SK-N-SH (cell line): ENCODE measurements at regions not wholly inside any gene's neighbourhood (a gene's known extent, or its start where the extent isn't known, plus 50 kb on each side); places are given as distances from the start of the nearest gene placed in this dataset.

Experiments used
- CTCF ChIA-PET: fragments of 300-600, 350-600 bp; formaldehyde crosslinking; extraction: SDS; loops from one replicate; lab custom pipeline; 2021; lab: Yijun Ruan, JAX
- POLR2A ChIA-PET: fragments of 350-600 bp; sonication (Branson Sonifier 250); formaldehyde crosslinking; extraction: SDS; loops from one replicate; lab custom pipeline; 2020; ENCODE audit warnings: antibody characterized with exemption, inconsistent platforms; lab: Yijun Ruan, JAX
- DNase-seq: peaks from one replicate; pipeline ENCODE4 v3.0.0; 2012
- H2AFZ ChIP-seq: fragments of 200-600 bp; sonication (generic); 2 replicates; pipeline ENCODE4 v1.8.1; 2016; ENCODE audit warnings: antibody characterized with exemption, mild to moderate bottlenecking, low read depth
- H3F3A ChIP-seq: fragments of 200-600 bp; sonication (generic); replicated peaks from 2 replicates; pipeline ENCODE3; 2016; ENCODE audit warnings: antibody characterized with exemption, mild to moderate bottlenecking; ENCODE audit not compliant: insufficient read depth
- H3K27ac ChIP-seq, 2 experiments: fragments of 200-500 bp in 1 of 2; fragments of 200-600 bp in 1 of 2; sonication (Bioruptor generic) in 1 of 2; sonication (generic), shearing (Covaris generic) in 1 of 2; 2 replicates each; pipeline versions ENCODE4 v1.5.1 to v1.6.1; 2014 to 2016; ENCODE audit warnings: low read depth in 2 of 2, inconsistent platforms in 1 of 2, low read length in 1 of 2, mild to moderate bottlenecking in 1 of 2, mixed read lengths in 1 of 2
- H3K27me3 ChIP-seq: fragments of 200-600 bp; sonication (generic), shearing (Covaris generic); 2 replicates; pipeline ENCODE4 v1.6.1; 2016; ENCODE audit warnings: mixed run types; ENCODE audit not compliant: insufficient read depth
- H3K36me3 ChIP-seq, 2 experiments: fragments of 200-500 bp in 1 of 2; fragments of 200-600 bp in 1 of 2; sonication (Bioruptor generic) in 1 of 2; sonication (generic) in 1 of 2; replicated peaks in 1 of 2; 2 replicates each; pipeline versions ENCODE3 to v1.5.1; 2014 to 2016; ENCODE audit warnings: low read length in 1 of 2, mild to moderate bottlenecking in 1 of 2; ENCODE audit not compliant: insufficient read depth in 2 of 2, control insufficient read depth in 1 of 2
- H3K4me1 ChIP-seq, 2 experiments: fragments of 200-500 bp in 1 of 2; fragments of 200-600 bp in 1 of 2; sonication (Bioruptor generic) in 1 of 2; sonication (generic), shearing (Covaris generic) in 1 of 2; 2 replicates each; pipeline versions ENCODE4 v1.5.1 to v1.6.1; 2014 to 2016; ENCODE audit warnings: low read depth in 1 of 2, low read length in 1 of 2, mixed run types in 1 of 2; ENCODE audit not compliant: insufficient read depth in 2 of 2, control insufficient read depth in 1 of 2
- H3K4me2 ChIP-seq: fragments of 200-600 bp; sonication (generic), shearing (Covaris generic); 2 replicates; pipeline ENCODE4 v1.6.1; 2017; ENCODE audit warnings: mixed run types
- H3K4me3 ChIP-seq, 2 experiments: fragments of 200-500 bp in 1 of 2; fragments of 200-600 bp in 1 of 2; sonication (Bioruptor generic) in 1 of 2; sonication (generic), shearing (Covaris generic) in 1 of 2; 2 replicates each; pipeline versions ENCODE4 v1.5.1 to v1.8.1; 2014 to 2016; ENCODE audit warnings: low read depth in 2 of 2, inconsistent platforms in 1 of 2, low read length in 1 of 2, mild to moderate bottlenecking in 1 of 2, mixed read lengths in 1 of 2, moderate library complexity in 1 of 2
- H3K79me2 ChIP-seq: fragments of 200-600 bp; sonication (generic); 2 replicates; pipeline ENCODE4 v1.8.1; 2017; ENCODE audit warnings: mild to moderate bottlenecking; ENCODE audit not compliant: insufficient read depth
- H3K9ac ChIP-seq: fragments of 200-600 bp; sonication (generic); 2 replicates; pipeline ENCODE4 v1.6.1; 2017; ENCODE audit warnings: mixed run types
- H3K9me2 ChIP-seq: fragments of 200-600 bp; sonication (generic); 2 replicates; pipeline ENCODE4 v1.6.1; 2017; ENCODE audit warnings: mixed run types
- H3K9me3 ChIP-seq: fragments of 200-600 bp; sonication (generic); 2 replicates; pipeline ENCODE4 v1.6.1; 2017; ENCODE audit warnings: mixed run types, mild to moderate bottlenecking, moderate library complexity
- H4K20me1 ChIP-seq: fragments of 200-600 bp; sonication (generic); 2 replicates; pipeline ENCODE4 v1.6.1; 2017; ENCODE audit warnings: mild to moderate bottlenecking, mixed run types; ENCODE audit not compliant: insufficient read depth
- FOXM1 ChIP-seq: IDR thresholded peaks from 2 replicates; pipeline ENCODE4 v1.4.0; 2012; ENCODE audit warnings: low read depth, mild to moderate bottlenecking
- GABPA ChIP-seq: IDR thresholded peaks from 2 replicates; pipeline ENCODE4 v1.4.0; 2012; ENCODE audit warnings: low read depth, mild to moderate bottlenecking
- MEF2A ChIP-seq: IDR thresholded peaks from 2 replicates; pipeline ENCODE4 v1.4.0; 2012; ENCODE audit warnings: low read depth, borderline replicate concordance
- MXI1 ChIP-seq: IDR thresholded peaks from 2 replicates; pipeline ENCODE4 v1.6.1; 2012; ENCODE audit warnings: mild to moderate bottlenecking, low read depth, low read length, improper control_type of control experiment
- RAD21 ChIP-seq: IDR thresholded peaks from 2 replicates; pipeline ENCODE4 v1.6.1; 2012; ENCODE audit warnings: mild to moderate bottlenecking, low read length
- RCOR1 ChIP-seq: fragments of 150-350 bp; IDR thresholded peaks from 2 replicates; pipeline ENCODE4 v1.6.1; 2017; ENCODE audit warnings: antibody characterized with exemption, low read length
- REST ChIP-seq: IDR thresholded peaks from 2 replicates; pipeline ENCODE4 v1.6.1; 2012; ENCODE audit warnings: mild to moderate bottlenecking, low read depth, low read length, moderate library complexity
- WGBS: methylation state at CpG from one replicate; pipeline ENCODE4 v1.1.6; 2017; ENCODE audit warnings: low lambda C conversion rate; 5-methylcytosine and 5-hydroxymethylcytosine counted together

GRCh38 chr1:212544110-212544509 lies 64.5 kb upstream of the ATF3 start:
- no peak overlapping the region for H2AFZ ChIP-seq
- ChIA-PET POLR2A (no interaction called here), CTCF (interaction anchor here (0.9 kb wide), 1 partner anchor 88 kb away, joined by 3 read pairs; no protein-coding TSS in a partner anchor)
- H3K27ac ChIP-seq, result no peak overlapping the region
- WGBS, result 29% methylated on average over 1 of the region's 1 CpG
- no peak overlapping the region for H3K4me3 ChIP-seq
- no peaks in the 10 kb centered on the region for H3F3A ChIP-seq
- TF ChIP-seq FOXM1 (no peak), RAD21 (no peak), MXI1 (no peak)
- no peak overlapping the region for H3K4me2 ChIP-seq
- no peaks in the 10 kb centered on the region for H4K20me1 ChIP-seq
- H3K4me1 ChIP-seq, result no peaks in the 10 kb centered on the region
- H3K9ac ChIP-seq, result no peak overlapping the region
- DNase-seq, result no peak
- H3K9me2 ChIP-seq, result no peaks in the 10 kb centered on the region
- no peaks in the 10 kb centered on the region for H3K36me3 ChIP-seq
- H3K79me2 ChIP-seq, result no peaks in the 10 kb centered on the region
- H3K27me3 ChIP-seq, result no peaks in the 10 kb centered on the region; the same call in 1 of the 2 replicates
- no peaks in the 10 kb centered on the region for H3K9me3 ChIP-seq

- Histone ChIP-seq H3K79me2 (no peaks in the 10 kb centered on the region), H3K9me3 (no peaks in the 10 kb centered on the region), H3K9ac (no peak overlapping the region), H4K20me1 (no peaks in the 10 kb centered on the region), H3K9me2 (no peaks in the 10 kb centered on the region), H3K4me3 (no peak overlapping the region), H3K27me3 (no peaks in the 10 kb centered on the region; the same call in 1 of the 2 replicates), H3K4me2 (no peak overlapping the region), H3K4me1 (no peaks in the 10 kb centered on the region), H3K27ac (no peak overlapping the region), H2AFZ (no peak overlapping the region), H3F3A (no peaks in the 10 kb centered on the region), H3K36me3 (no peaks in the 10 kb centered on the region)
- no peak for DNase-seq
- WGBS, result 70% methylated on average over 5 of the region's 5 CpGs
- POLR2A ChIA-PET, result no interaction called here
- CTCF ChIA-PET, result interaction anchor here (0.8 to 1.3 kb wide), 5 partner anchors 12 to 90 kb away, joined by 3 to 5 read pairs (median 3); no protein-coding TSS in a partner anchor
- TF ChIP-seq RCOR1 (no peak), GABPA (no peak), REST (no peak), FOXM1 (no peak), MEF2A (no peak)
Observed at GRCh38 chr1:212545941-212546635, 62.5 kb upstream of the ATF3 start.
